ENCODE measurements at regions not wholly inside any gene's neighbourhood (a gene's known extent, or its start where the extent isn't known, plus 50 kb on each side); places are given as distances from the start of the nearest gene placed in this dataset.

DNA sequence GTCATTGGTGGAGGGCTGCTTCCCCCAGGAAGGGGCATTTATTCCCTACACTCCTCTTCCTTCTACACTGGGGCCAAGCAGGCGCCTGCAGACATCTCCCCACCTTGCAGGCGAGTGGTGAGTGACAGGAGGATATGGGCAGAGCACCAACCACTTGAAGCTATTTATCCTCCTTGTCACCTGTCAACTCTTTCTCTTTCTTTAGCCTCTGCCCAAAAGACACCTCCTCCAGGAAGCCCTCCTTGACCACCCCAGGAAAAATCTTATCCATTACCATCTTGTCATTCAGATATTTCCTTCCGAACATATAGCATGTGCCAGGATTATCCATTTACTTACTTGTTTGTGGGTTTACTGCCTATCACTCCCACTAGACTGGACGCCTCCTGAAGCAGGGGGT is 362.4 kb downstream of the MN1 start:
- Histone ChIP-seq H3K4me3 (ENCODE audit: low read length) (no peak overlapping the region), H3K9me3 (replicated peaks; ENCODE audit: control insufficient read depth, low read depth, low read length) (no peaks in the 10 kb centered on the region), H3K27me3 (ENCODE audit: control insufficient read depth, insufficient read depth, low read length) (peaks cover 52% of the 10 kb centered on the region), H3K4me1 (ENCODE audit: control insufficient read depth, insufficient read depth, low read length) (peaks cover 60% of the 10 kb centered on the region), H3K36me3 (ENCODE audit: control insufficient read depth, insufficient read depth, low read length) (no peaks in the 10 kb centered on the region), H3K27ac (ENCODE audit: low read length) (no peak overlapping the region)
- no CpG with 5 or more reads among the region's 4 CpGs for WGBS (ENCODE audit: insufficient coverage)
- no peak for DNase-seq

DNA sequence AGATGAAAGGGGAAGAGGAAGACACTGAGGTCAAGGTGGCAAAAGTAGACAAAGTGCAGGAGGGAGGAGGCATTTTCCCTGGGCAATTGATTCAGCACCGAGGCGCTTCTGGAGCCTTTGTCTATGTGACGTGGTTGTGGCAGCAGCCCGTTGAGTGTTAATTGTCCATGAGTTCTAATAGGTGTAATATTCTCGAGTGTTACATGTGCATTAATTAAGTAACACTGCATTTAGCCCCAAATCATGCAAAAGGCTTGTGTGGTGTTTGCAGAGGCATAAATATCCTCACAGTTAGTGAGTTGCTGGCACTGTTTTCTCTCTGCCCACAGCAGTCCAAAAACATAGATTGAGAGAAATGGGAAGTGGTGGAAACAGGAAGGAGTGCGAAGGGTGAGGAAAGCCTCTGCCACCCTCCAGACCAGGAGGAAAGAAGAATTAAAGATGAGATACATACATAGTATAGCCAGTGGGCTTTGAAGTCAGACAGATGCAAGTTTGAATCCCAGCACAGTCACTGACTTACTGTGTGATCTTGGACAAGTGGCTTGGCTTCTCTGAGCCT is 361.2 kb downstream of the MN1 start:
- H3K9me3 ChIP-seq (replicated peaks; ENCODE audit: control insufficient read depth, low read depth, low read length): no peaks in the 10 kb centered on the region
- H3K4me3 ChIP-seq (ENCODE audit: low read length): no peak overlapping the region
- H3K36me3 ChIP-seq (ENCODE audit: control insufficient read depth, insufficient read depth, low read length): no peaks in the 10 kb centered on the region
- peaks cover 50% of the 10 kb centered on the region for H3K27me3 ChIP-seq (ENCODE audit: control insufficient read depth, insufficient read depth, low read length)
- DNase-seq: no peak
- no peak overlapping the region for H3K27ac ChIP-seq (ENCODE audit: low read length)
- WGBS (ENCODE audit: insufficient coverage): 67% methylated on average over 3 of the region's 6 CpGs
- H3K4me1 ChIP-seq (ENCODE audit: control insufficient read depth, insufficient read depth, low read length): peaks cover 55% of the 10 kb centered on the region

DNA sequence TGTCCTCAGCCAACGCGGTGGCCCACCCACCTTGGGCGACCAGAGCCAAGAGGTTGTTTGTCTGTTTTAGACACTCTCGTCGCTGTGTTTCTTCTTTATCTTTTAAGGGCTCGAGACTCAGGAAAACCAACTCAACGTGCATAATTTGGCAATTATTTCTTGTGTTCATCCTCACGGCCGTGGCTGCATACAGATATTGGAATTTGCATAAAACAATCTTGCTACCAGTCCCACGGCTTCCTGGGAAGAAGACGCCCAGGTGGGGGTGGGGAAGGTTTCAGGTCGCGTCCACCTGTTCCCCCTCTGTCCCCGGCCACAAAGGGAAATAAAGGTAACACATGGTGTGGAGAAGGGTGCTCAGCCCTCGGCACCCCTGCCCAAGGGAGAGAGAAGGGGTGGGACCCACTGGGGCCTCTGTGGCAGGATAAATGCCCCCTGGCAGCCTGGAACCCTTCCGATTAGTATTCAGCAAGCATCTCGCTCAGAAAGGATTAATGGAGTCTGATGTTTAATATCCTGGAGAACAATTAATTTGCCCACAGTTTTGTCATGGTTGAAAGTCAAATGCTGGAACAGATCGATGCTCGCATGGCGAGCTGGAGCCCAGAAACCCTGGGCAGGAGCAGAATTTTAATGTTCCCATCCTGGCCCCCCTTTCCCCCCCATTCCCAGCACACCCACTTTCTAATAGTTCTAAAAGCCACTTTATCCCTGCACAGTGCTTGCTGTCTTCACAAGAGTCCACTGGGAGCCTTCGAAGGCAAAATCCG is 359.7 kb downstream of the MN1 start:
- Histone ChIP-seq H3K9me3 (replicated peaks; ENCODE audit: control insufficient read depth, low read depth, low read length) (no peaks in the 10 kb centered on the region), H3K27me3 (ENCODE audit: control insufficient read depth, insufficient read depth, low read length) (peaks cover 58% of the 10 kb centered on the region), H3K27ac (ENCODE audit: low read length) (no peak overlapping the region), H3K4me3 (ENCODE audit: low read length) (no peak overlapping the region), H3K36me3 (ENCODE audit: control insufficient read depth, insufficient read depth, low read length) (no peaks in the 10 kb centered on the region), H3K4me1 (ENCODE audit: control insufficient read depth, insufficient read depth, low read length) (peaks cover 46% of the 10 kb centered on the region)
- 64% methylated on average over 17 of the region's 22 CpGs for WGBS (ENCODE audit: insufficient coverage)
- no peak for DNase-seq

DNA sequence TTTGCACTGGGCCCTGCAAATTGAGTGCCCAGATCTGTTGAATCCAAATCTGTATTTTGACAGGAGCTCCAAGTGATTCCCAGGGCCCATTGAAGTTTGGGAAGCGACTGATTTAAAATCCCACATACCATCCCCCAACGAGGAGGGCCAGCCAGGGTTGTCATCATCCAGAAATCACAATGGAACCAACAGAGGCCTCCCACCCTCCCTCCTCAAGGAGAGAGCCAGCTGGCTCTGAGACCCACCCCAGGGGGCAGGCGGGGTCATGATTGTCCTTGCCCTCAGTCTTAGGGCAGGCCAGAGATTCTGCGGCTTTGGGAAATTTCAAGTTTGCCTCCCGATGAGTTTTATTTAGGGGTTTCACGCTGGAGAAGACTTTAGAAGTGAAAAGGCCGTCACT is 358.2 kb downstream of the MN1 start:
- Histone ChIP-seq H3K36me3 (ENCODE audit: control insufficient read depth, insufficient read depth, low read length) (no peaks in the 10 kb centered on the region), H3K27me3 (ENCODE audit: control insufficient read depth, insufficient read depth, low read length) (peaks cover 68% of the 10 kb centered on the region), H3K27ac (ENCODE audit: low read length) (no peak overlapping the region), H3K4me1 (ENCODE audit: control insufficient read depth, insufficient read depth, low read length) (peaks cover 38% of the 10 kb centered on the region), H3K9me3 (replicated peaks; ENCODE audit: control insufficient read depth, low read depth, low read length) (no peaks in the 10 kb centered on the region), H3K4me3 (ENCODE audit: low read length) (no peak overlapping the region)
- WGBS (ENCODE audit: insufficient coverage): 100% methylated on average over 2 of the region's 7 CpGs
- peak; percentile 50 for DNase-seq

DNA sequence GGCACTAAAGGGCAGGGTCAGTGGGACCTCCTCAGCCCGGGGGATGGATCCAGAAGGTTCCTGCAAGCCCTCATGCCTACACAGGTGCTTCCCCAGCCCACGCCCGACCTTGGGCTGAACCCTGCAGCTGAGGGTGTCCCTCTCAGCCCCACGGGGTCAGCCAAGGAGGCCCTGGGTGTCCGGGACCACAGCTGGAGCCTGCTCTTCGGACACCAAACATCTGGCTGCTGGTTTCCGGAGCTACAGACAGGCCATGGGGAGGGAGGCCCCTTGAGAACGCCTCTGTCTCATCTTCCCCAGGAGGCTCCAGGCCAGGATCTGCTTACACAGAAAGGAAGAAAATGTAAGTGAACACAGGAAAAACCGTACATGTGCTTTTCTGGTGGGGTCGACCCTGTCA is 355.7 kb downstream of the MN1 start:
- Histone ChIP-seq H3K4me1 (ENCODE audit: control insufficient read depth, insufficient read depth, low read length) (peaks cover 24% of the 10 kb centered on the region), H3K9me3 (replicated peaks; ENCODE audit: control insufficient read depth, low read depth, low read length) (peaks cover 6% of the 10 kb centered on the region), H3K27ac (ENCODE audit: low read length) (no peak overlapping the region), H3K27me3 (ENCODE audit: control insufficient read depth, insufficient read depth, low read length) (peaks cover 64% of the 10 kb centered on the region), H3K36me3 (ENCODE audit: control insufficient read depth, insufficient read depth, low read length) (no peaks in the 10 kb centered on the region), H3K4me3 (ENCODE audit: low read length) (no peak overlapping the region)
- 16% methylated on average over 7 of the region's 10 CpGs for WGBS (ENCODE audit: insufficient coverage)
- DNase-seq: peak; percentile 63

DNA sequence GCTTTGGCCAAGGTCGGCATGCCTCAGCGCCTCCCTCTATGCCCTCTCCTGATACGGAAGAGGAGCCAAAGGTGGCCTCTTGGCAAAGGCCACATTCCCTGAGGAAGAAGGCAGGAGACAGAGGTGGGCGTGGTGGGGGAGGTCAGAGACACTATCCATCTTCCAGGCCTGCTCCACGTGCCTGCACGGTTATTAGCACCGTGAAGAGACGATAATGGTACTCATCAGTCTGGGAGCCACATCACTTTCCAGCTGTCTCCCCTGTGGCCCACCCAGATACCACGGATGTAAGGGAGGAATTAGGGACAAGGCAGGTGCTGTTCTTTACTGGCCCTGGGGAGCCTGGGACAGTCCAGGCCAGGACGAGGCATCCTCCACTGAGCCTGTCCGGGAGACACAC is 354.3 kb downstream of the MN1 start:
- WGBS (ENCODE audit: insufficient coverage): 69% methylated on average over 8 of the region's 11 CpGs
- H3K9me3 ChIP-seq (replicated peaks; ENCODE audit: control insufficient read depth, low read depth, low read length): peaks cover 6% of the 10 kb centered on the region
- H3K27ac ChIP-seq (ENCODE audit: low read length): no peak overlapping the region
- DNase-seq: no peak
- no peaks in the 10 kb centered on the region for H3K36me3 ChIP-seq (ENCODE audit: control insufficient read depth, insufficient read depth, low read length)
- H3K4me3 ChIP-seq (ENCODE audit: low read length): no peak overlapping the region
- peaks cover 49% of the 10 kb centered on the region for H3K27me3 ChIP-seq (ENCODE audit: control insufficient read depth, insufficient read depth, low read length)
- H3K4me1 ChIP-seq (ENCODE audit: control insufficient read depth, insufficient read depth, low read length): peaks cover 19% of the 10 kb centered on the region

DNA sequence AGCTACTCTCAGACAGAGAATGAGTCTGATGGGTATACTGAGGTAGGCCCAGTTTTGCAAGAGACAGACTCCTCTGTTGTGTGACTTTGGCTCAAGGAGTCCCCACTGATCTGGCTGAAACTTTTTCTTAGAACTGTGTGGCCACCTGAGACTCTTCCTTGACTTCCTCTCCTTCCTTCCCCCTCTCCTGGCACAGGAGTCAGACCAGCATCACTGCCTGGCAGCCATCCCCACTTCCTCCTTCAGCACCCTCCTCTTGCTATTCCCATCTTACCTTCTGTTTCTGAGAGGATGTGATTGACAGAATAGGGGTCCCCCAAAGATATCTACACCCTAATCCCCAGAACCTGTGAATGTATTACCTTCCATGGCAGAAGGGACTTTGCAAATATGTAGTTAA is 351.1 kb downstream of the MN1 start:
- no peak for DNase-seq
- peaks cover 6% of the 10 kb centered on the region for H3K9me3 ChIP-seq (replicated peaks; ENCODE audit: control insufficient read depth, low read depth, low read length)
- H3K27me3 ChIP-seq (ENCODE audit: control insufficient read depth, insufficient read depth, low read length): peaks cover 34% of the 10 kb centered on the region
- H3K4me3 ChIP-seq (ENCODE audit: low read length): no peak overlapping the region
- no peaks in the 10 kb centered on the region for H3K36me3 ChIP-seq (ENCODE audit: control insufficient read depth, insufficient read depth, low read length)
- H3K27ac ChIP-seq (ENCODE audit: low read length): no peak overlapping the region
- peaks cover 5% of the 10 kb centered on the region for H3K4me1 ChIP-seq (ENCODE audit: control insufficient read depth, insufficient read depth, low read length)

DNA sequence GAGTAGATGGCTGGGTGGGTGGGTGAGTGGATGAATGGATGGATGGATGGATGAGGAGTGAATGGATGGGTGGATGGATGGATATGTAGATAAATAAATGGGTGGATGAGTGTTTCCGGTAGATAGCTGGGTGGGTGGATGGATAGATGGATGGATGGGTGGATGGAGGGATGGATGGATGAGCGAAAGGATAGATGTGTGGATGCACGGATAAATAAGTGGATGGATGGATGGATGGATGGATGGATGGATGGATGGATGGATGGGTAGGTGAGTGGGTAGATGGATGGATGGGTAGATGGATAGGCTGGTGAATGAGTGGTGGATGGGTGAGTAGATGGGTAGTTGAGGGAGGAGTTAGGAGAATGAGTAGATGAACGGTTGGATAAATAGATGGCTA is 349.3 kb downstream of the MN1 start:
- DNase-seq: no peak
- Histone ChIP-seq H3K4me3 (ENCODE audit: low read length) (no peak overlapping the region), H3K27me3 (ENCODE audit: control insufficient read depth, insufficient read depth, low read length) (peaks cover 28% of the 10 kb centered on the region), H3K9me3 (replicated peaks; ENCODE audit: control insufficient read depth, low read depth, low read length) (peaks cover 6% of the 10 kb centered on the region), H3K27ac (ENCODE audit: low read length) (no peak overlapping the region), H3K4me1 (ENCODE audit: control insufficient read depth, insufficient read depth, low read length) (no peaks in the 10 kb centered on the region), H3K36me3 (ENCODE audit: control insufficient read depth, insufficient read depth, low read length) (no peaks in the 10 kb centered on the region)
- WGBS (ENCODE audit: insufficient coverage): 98% methylated on average over 3 of the region's 4 CpGs

DNA sequence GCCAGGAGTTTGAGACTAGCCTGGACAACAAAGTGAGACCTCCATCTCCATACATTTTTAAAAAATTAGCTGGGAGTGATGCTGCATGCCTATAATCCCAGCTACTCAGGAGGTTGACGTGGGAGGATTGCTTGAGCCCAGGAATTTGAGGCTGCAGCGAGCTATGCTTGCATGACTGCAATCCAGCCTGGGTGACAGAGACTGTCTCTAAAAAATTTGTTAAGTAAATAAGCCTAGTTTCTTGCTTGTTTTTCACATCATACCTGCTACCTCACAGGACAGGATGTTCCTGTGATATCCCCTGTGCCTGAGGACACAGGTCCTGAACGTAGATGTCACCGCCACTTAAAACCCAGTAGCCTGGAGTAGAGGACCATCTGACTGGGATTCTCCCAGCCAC is 348.6 kb downstream of the MN1 start:
- no peaks in the 10 kb centered on the region for H3K4me1 ChIP-seq (ENCODE audit: control insufficient read depth, insufficient read depth, low read length)
- H3K9me3 ChIP-seq (replicated peaks; ENCODE audit: control insufficient read depth, low read depth, low read length): peaks cover 6% of the 10 kb centered on the region
- H3K27ac ChIP-seq (ENCODE audit: low read length): no peak overlapping the region
- no peaks in the 10 kb centered on the region for H3K36me3 ChIP-seq (ENCODE audit: control insufficient read depth, insufficient read depth, low read length)
- H3K4me3 ChIP-seq (ENCODE audit: low read length): no peak overlapping the region
- no peak for DNase-seq
- 80% methylated on average over 3 of the region's 4 CpGs for WGBS (ENCODE audit: insufficient coverage)
- H3K27me3 ChIP-seq (ENCODE audit: control insufficient read depth, insufficient read depth, low read length): peaks cover 30% of the 10 kb centered on the region

DNA sequence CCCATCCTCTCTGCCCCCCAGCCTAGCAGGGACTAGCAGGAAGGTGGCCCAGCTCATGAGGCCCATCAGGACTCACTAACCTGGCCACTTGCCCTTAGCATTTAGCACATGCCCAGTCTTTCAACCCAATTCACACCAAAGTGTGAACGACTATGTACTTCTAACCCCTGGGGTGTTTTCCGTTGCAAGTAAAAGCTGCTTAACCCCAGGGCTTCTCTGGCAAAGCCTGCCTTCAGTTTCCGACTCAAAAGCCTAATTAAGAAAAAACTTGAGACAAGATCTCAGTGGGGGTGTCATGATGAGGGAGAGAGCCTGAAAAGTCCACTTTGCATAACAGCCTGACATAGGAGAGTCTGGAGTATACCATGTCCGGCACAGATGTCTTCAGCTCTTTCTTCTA is 347.8 kb downstream of the MN1 start:
- Histone ChIP-seq H3K9me3 (replicated peaks; ENCODE audit: control insufficient read depth, low read depth, low read length) (peaks cover 6% of the 10 kb centered on the region), H3K36me3 (ENCODE audit: control insufficient read depth, insufficient read depth, low read length) (no peaks in the 10 kb centered on the region), H3K4me1 (ENCODE audit: control insufficient read depth, insufficient read depth, low read length) (no peaks in the 10 kb centered on the region), H3K27me3 (ENCODE audit: control insufficient read depth, insufficient read depth, low read length) (peaks cover 34% of the 10 kb centered on the region), H3K4me3 (ENCODE audit: low read length) (no peak overlapping the region), H3K27ac (ENCODE audit: low read length) (no peak overlapping the region)
- 42% methylated on average over 3 of the region's 4 CpGs for WGBS (ENCODE audit: insufficient coverage)
- DNase-seq: no peak
